ENCODE measurements at regions not wholly inside any gene's neighbourhood (a gene's known extent, or its start where the extent isn't known, plus 50 kb on each side); places are given as distances from the start of the nearest gene placed in this dataset.

GRCh38 chr2:100726866-100727265, 93.1 kb upstream of the NPAS2 start:
- H3K9me3 Mint-ChIP-seq (ENCODE audit: low read depth): peaks cover 3% of the 10 kb centered on the region
- H3K4me1 Mint-ChIP-seq (ENCODE audit: low read depth): peaks cover 4% of the 10 kb centered on the region
- no peak overlapping the region for H3K4me3 Mint-ChIP-seq (ENCODE audit: unreplicated experiment)
- peaks cover 2% of the 10 kb centered on the region for H3K36me3 Mint-ChIP-seq (ENCODE audit: low read depth)
- DNase-seq (ENCODE audit: low spot score): no peak
- no peak overlapping the region for H3K27ac Mint-ChIP-seq (ENCODE audit: unreplicated experiment)
- TF ChIP-seq CTCF (IDR thresholded peaks at IDR 0.05): no peak
- peaks cover 3% of the 10 kb centered on the region for H3K27me3 Mint-ChIP-seq (ENCODE audit: low read depth)

GRCh38 chr2:100730290-100730868, 89.6 kb upstream of the NPAS2 start:
- Mint-ChIP-seq H3K9me3 (ENCODE audit: low read depth) (peaks cover 3% of the 10 kb centered on the region), H3K27ac (ENCODE audit: unreplicated experiment) (no peak overlapping the region), H3K36me3 (ENCODE audit: low read depth) (peaks cover 2% of the 10 kb centered on the region), H3K27me3 (ENCODE audit: low read depth) (peaks cover 3% of the 10 kb centered on the region), H3K4me1 (ENCODE audit: low read depth) (peaks cover 15% of the 10 kb centered on the region), H3K4me3 (ENCODE audit: unreplicated experiment) (no peak overlapping the region)
- DNase-seq (ENCODE audit: low spot score): no peak
- peak; percentile 90 for TF ChIP-seq CTCF (IDR thresholded peaks at IDR 0.05)

- peaks cover 15% of the 10 kb centered on the region for H3K4me1 Mint-ChIP-seq (ENCODE audit: low read depth)
- H3K9me3 Mint-ChIP-seq (ENCODE audit: low read depth): peaks cover 3% of the 10 kb centered on the region
- DNase-seq (ENCODE audit: low spot score): no peak
- peaks cover 2% of the 10 kb centered on the region for H3K27me3 Mint-ChIP-seq (ENCODE audit: low read depth)
- peaks cover 2% of the 10 kb centered on the region for H3K36me3 Mint-ChIP-seq (ENCODE audit: low read depth)
- H3K27ac Mint-ChIP-seq (ENCODE audit: unreplicated experiment): no peak overlapping the region
- no peak overlapping the region for H3K4me3 Mint-ChIP-seq (ENCODE audit: unreplicated experiment)
- no peak for TF ChIP-seq CTCF (IDR thresholded peaks at IDR 0.05)
These were observed 88.4 kb upstream of the NPAS2 start for GRCh38 chr2:100731535-100731981.

GRCh38 chr2:100733391-100734187, 86.3 kb upstream of the NPAS2 start:
- Mint-ChIP-seq H3K27ac (ENCODE audit: unreplicated experiment) (no peak overlapping the region), H3K36me3 (ENCODE audit: low read depth) (peaks cover 2% of the 10 kb centered on the region), H3K4me3 (ENCODE audit: unreplicated experiment) (no peak overlapping the region), H3K27me3 (ENCODE audit: low read depth) (no peaks in the 10 kb centered on the region), H3K9me3 (ENCODE audit: low read depth) (peaks cover 3% of the 10 kb centered on the region), H3K4me1 (ENCODE audit: low read depth) (peaks cover 15% of the 10 kb centered on the region)
- no peak for TF ChIP-seq CTCF (IDR thresholded peaks at IDR 0.05)
- no peak for DNase-seq (ENCODE audit: low spot score)

GRCh38 chr2:100736121-100736915, 83.6 kb upstream of the NPAS2 start:
- TF ChIP-seq CTCF (IDR thresholded peaks at IDR 0.05): no peak
- no peak for DNase-seq (ENCODE audit: low spot score)
- no peaks in the 10 kb centered on the region for H3K27me3 Mint-ChIP-seq (ENCODE audit: low read depth)
- H3K27ac Mint-ChIP-seq (ENCODE audit: unreplicated experiment): no peak overlapping the region
- H3K36me3 Mint-ChIP-seq (ENCODE audit: low read depth): no peaks in the 10 kb centered on the region
- peaks cover 21% of the 10 kb centered on the region for H3K4me1 Mint-ChIP-seq (ENCODE audit: low read depth)
- H3K9me3 Mint-ChIP-seq (ENCODE audit: low read depth): no peaks in the 10 kb centered on the region
- H3K4me3 Mint-ChIP-seq (ENCODE audit: unreplicated experiment): no peak overlapping the region
